H9 (cell line): ENCODE measurements at regions not wholly inside any gene's neighbourhood (a gene's known extent, or its start where the extent isn't known, plus 50 kb on each side); places are given as distances from the start of the nearest gene placed in this dataset.

ENCODE experiments used
- DNase-seq: peaks from one replicate; pipeline ENCODE4 v3.0.0-alpha.2; 2017
- H2AFZ ChIP-seq: one replicate; pipeline ENCODE4 v1.6.1; 2013; ENCODE audit warnings: mild to moderate bottlenecking, low read length, control low read depth, moderate library complexity
- H2AK5ac ChIP-seq: 2 replicates; pipeline ENCODE4 v1.6.1; 2013; ENCODE audit warnings: low read length, control low read depth, mixed read lengths; ENCODE audit not compliant: insufficient read length
- H2BK120ac ChIP-seq: one replicate; pipeline ENCODE4 v1.6.1; 2013; ENCODE audit warnings: low read depth, mild to moderate bottlenecking, low read length, control low read depth, inconsistent platforms; ENCODE audit not compliant: poor library complexity, severe bottlenecking
- H2BK12ac ChIP-seq: 2 replicates; pipeline ENCODE4 v1.6.1; 2013; ENCODE audit warnings: low read length, control low read depth, mixed read lengths, low read depth; ENCODE audit not compliant: insufficient read length
- H2BK15ac ChIP-seq: 2 replicates; pipeline ENCODE4 v1.6.1; 2013; ENCODE audit warnings: low read depth, low read length, control low read depth
- H2BK20ac ChIP-seq: one replicate; pipeline ENCODE4 v1.6.1; 2013; ENCODE audit warnings: low read depth, mild to moderate bottlenecking, low read length, control low read depth, inconsistent platforms; ENCODE audit not compliant: poor library complexity, severe bottlenecking
- H2BK5ac ChIP-seq: 2 replicates; pipeline ENCODE4 v1.6.1; 2013; ENCODE audit warnings: low read length, control low read depth, mixed read lengths; ENCODE audit not compliant: insufficient read length
- H3K14ac ChIP-seq: 2 replicates; pipeline ENCODE4 v1.6.1; 2013; ENCODE audit warnings: low read length, control low read depth; ENCODE audit not compliant: insufficient read depth
- H3K18ac ChIP-seq: 2 replicates; pipeline ENCODE4 v1.6.1; 2013; ENCODE audit warnings: low read depth, mild to moderate bottlenecking, mixed read lengths, low read length, control low read depth; ENCODE audit not compliant: insufficient read length
- H3K23ac ChIP-seq: 2 replicates; pipeline ENCODE4 v1.6.1; 2013; ENCODE audit warnings: low read length, control low read depth, mixed read lengths, low read depth; ENCODE audit not compliant: insufficient read length
- H3K23me2 ChIP-seq: 2 replicates; pipeline ENCODE4 v1.6.1; 2013; ENCODE audit warnings: low read depth, mild to moderate bottlenecking, mixed read lengths, low read length, control low read depth; ENCODE audit not compliant: insufficient read length, poor library complexity, severe bottlenecking
- H3K27ac ChIP-seq: 2 replicates; pipeline ENCODE4 v1.5.1; 2013; ENCODE audit warnings: low read length, control low read depth, mixed read lengths, low read depth; ENCODE audit not compliant: insufficient read length
- H3K27me3 ChIP-seq: 2 replicates; pipeline ENCODE4 v1.6.1; 2013; ENCODE audit warnings: low read length, control low read depth, inconsistent platforms; ENCODE audit not compliant: insufficient read depth
- H3K4ac ChIP-seq: 2 replicates; pipeline ENCODE4 v1.6.1; 2013; ENCODE audit warnings: low read depth, mild to moderate bottlenecking, control low read depth, inconsistent platforms, low read length, moderate library complexity
- H3K4me1 ChIP-seq: 2 replicates; pipeline ENCODE4 v1.6.1; 2013; ENCODE audit warnings: low read length, control low read depth, inconsistent platforms; ENCODE audit not compliant: insufficient read depth
- H3K4me2 ChIP-seq: 2 replicates; pipeline ENCODE4 v1.6.1; 2013; ENCODE audit warnings: low read length, control low read depth, mixed read lengths; ENCODE audit not compliant: insufficient read length, insufficient read depth
- H3K56ac ChIP-seq: 2 replicates; pipeline ENCODE4 v1.6.1; 2013; ENCODE audit warnings: low read depth, mild to moderate bottlenecking, mixed read lengths, low read length, control low read depth; ENCODE audit not compliant: insufficient read length
- H3K79me1 ChIP-seq: 2 replicates; pipeline ENCODE4 v1.6.1; 2013; ENCODE audit warnings: low read depth, mild to moderate bottlenecking, moderate library complexity, low read length, control low read depth, inconsistent platforms; ENCODE audit not compliant: insufficient read depth, poor library complexity, severe bottlenecking
- H3K79me2 ChIP-seq: 2 replicates; pipeline ENCODE4 v1.6.1; 2013; ENCODE audit warnings: low read length, control low read depth, inconsistent platforms; ENCODE audit not compliant: insufficient read depth
- H3K9ac ChIP-seq: 2 replicates; pipeline ENCODE4 v1.6.1; 2013; ENCODE audit warnings: low read length, control low read depth, mixed read lengths; ENCODE audit not compliant: insufficient read length; ENCODE audit errors: extremely low read depth
- H3K9me3 ChIP-seq: one replicate; pipeline ENCODE4 v1.6.1; 2013; ENCODE audit warnings: low read depth, low read length, inconsistent platforms; ENCODE audit not compliant: control insufficient read depth
- H3T11ph ChIP-seq: one replicate; pipeline ENCODE4 v1.6.1; 2013; ENCODE audit warnings: mild to moderate bottlenecking, low read length, control low read depth, inconsistent platforms
- H4K20me1 ChIP-seq: one replicate; pipeline ENCODE4 v1.6.1; 2013; ENCODE audit not compliant: control insufficient read depth, insufficient read length, insufficient read depth
- H4K5ac ChIP-seq: 2 replicates; pipeline ENCODE4 v1.6.1; 2013; ENCODE audit warnings: low read depth, mild to moderate bottlenecking, mixed read lengths, low read length, control low read depth; ENCODE audit not compliant: insufficient read length
- H4K8ac ChIP-seq: replicated peaks from 2 replicates; pipeline ENCODE4 v1.6.1; 2013; ENCODE audit warnings: low read length, control low read depth, mixed read lengths, low read depth; ENCODE audit not compliant: insufficient read length
- H4K91ac ChIP-seq: 2 replicates; pipeline ENCODE4 v1.6.1; 2013; ENCODE audit warnings: low read depth, mild to moderate bottlenecking, moderate library complexity, mixed read lengths, low read length, control low read depth; ENCODE audit not compliant: insufficient read length
- H3K27ac Mint-ChIP-seq, 3 experiments: 2 replicates in 2 of 3; 3 replicates in 1 of 3; pipeline ENCODE4 v1.8.0; 2020 to 2021; ENCODE audit warnings: mixed read lengths in 3 of 3, mild to moderate bottlenecking in 1 of 3, moderate library complexity in 1 of 3
- H3K27me3 Mint-ChIP-seq: 2 replicates; pipeline ENCODE4 v1.8.0; 2021; ENCODE audit warnings: low read depth, mild to moderate bottlenecking, moderate library complexity, mixed read lengths
- H3K36me3 Mint-ChIP-seq, 3 experiments: 2 replicates in 2 of 3; 3 replicates in 1 of 3; pipeline ENCODE4 v1.8.0; 2020 to 2021; ENCODE audit warnings: low read depth in 3 of 3, mixed read lengths in 3 of 3; ENCODE audit not compliant: insufficient read depth in 1 of 3
- H3K4me1 Mint-ChIP-seq, 2 experiments: 2 replicates each; pipeline ENCODE4 v1.8.0; 2020; ENCODE audit warnings: mixed read lengths in 2 of 2
- H3K4me3 Mint-ChIP-seq, 2 experiments: 2 replicates in 1 of 2; 3 replicates in 1 of 2; pipeline ENCODE4 v1.8.0; 2020 to 2021; ENCODE audit warnings: mild to moderate bottlenecking in 2 of 2, mixed read lengths in 2 of 2, moderate library complexity in 1 of 2
- H3K9me3 Mint-ChIP-seq, 2 experiments: 2 replicates in 1 of 2; 3 replicates in 1 of 2; pipeline ENCODE4 v1.8.0; 2020; ENCODE audit warnings: mild to moderate bottlenecking in 2 of 2, mixed read lengths in 2 of 2, moderate library complexity in 1 of 2
- CTCF ChIP-seq: fragments of 200-600 bp; sonication (generic); conservative IDR thresholded peaks from 3 replicates; pipeline ENCODE4 v1.8.0; 2021; ENCODE audit warnings: antibody characterized with exemption, mild to moderate bottlenecking
- WGBS: extraction: QIAGEN DNeasy Blood & Tissue Kit; methylation state at CpG from one replicate; pipeline ENCODE4 v1.1.7; 2013; ENCODE audit warnings: missing lambda C conversion rate, low lambda C conversion rate, mixed read lengths; ENCODE audit not compliant: insufficient read length; ENCODE audit errors: extremely low coverage; 5-methylcytosine and 5-hydroxymethylcytosine counted together

GRCh38 chr1:199204231-199204630 is 565.4 kb downstream of the PTPRC start:
- no peaks in the 10 kb centered on the region for H4K20me1 ChIP-seq
- no peak overlapping the region for H3K4me2 ChIP-seq
- no peak overlapping the region for H4K5ac ChIP-seq
- no peaks in the 10 kb centered on the region for H3K9me3 ChIP-seq
- H2BK5ac ChIP-seq, result no peak overlapping the region
- Mint-ChIP-seq H3K36me3 (no peaks in the 10 kb centered on the region; a peak in 1 of 7 replicates), H3K9me3 (no peaks in the 10 kb centered on the region), H3K27me3 (no peaks in the 10 kb centered on the region), H3K27ac (no peak overlapping the region), H3K4me1 (no peaks in the 10 kb centered on the region), H3K4me3 (no peak overlapping the region)
- no peak for DNase-seq
- no peak overlapping the region for H2AK5ac ChIP-seq
- no peak overlapping the region for H3K23ac ChIP-seq
- H2BK20ac ChIP-seq, result no peak overlapping the region
- H3K14ac ChIP-seq, result no peak overlapping the region
- no peak overlapping the region for H3T11ph ChIP-seq
- no peak overlapping the region for H2AFZ ChIP-seq
- no peak overlapping the region for H4K8ac ChIP-seq
- H3K79me1 ChIP-seq, result no peaks in the 10 kb centered on the region
- no peaks in the 10 kb centered on the region for H3K79me2 ChIP-seq
- no peak overlapping the region for H3K56ac ChIP-seq
- no peaks in the 10 kb centered on the region for H3K4me1 ChIP-seq
- no peak overlapping the region for H2BK12ac ChIP-seq
- no peak overlapping the region for H3K4ac ChIP-seq
- H2BK15ac ChIP-seq, result no peak overlapping the region
- WGBS, result no CpG with 5 or more reads among the region's 3 CpGs
- H2BK120ac ChIP-seq, result no peak overlapping the region
- no peak overlapping the region for H3K9ac ChIP-seq
- H4K91ac ChIP-seq, result no peak overlapping the region
- no peak overlapping the region for H3K27ac ChIP-seq
- H3K23me2 ChIP-seq, result no peaks in the 10 kb centered on the region
- TF ChIP-seq CTCF, result no peak
- no peak overlapping the region for H3K18ac ChIP-seq
- no peaks in the 10 kb centered on the region for H3K27me3 ChIP-seq
